WTC11 (cell line): ENCODE measurements at regions not wholly inside any gene's neighbourhood (a gene's known extent, or its start where the extent isn't known, plus 50 kb on each side); places are given as distances from the start of the nearest gene placed in this dataset.

ENCODE experiments used
- ATAC-seq: fragments of 200-7000 bp; cut with Tn5 transposase; 2 replicates; pipeline ENCODE4 v1.10.0; 2021; ENCODE audit warnings: mild to moderate bottlenecking, moderate library complexity
- CTCF ChIA-PET: fragments of 300-600 bp; sonication (Branson Sonifier 250); formaldehyde crosslinking; loops from one replicate; lab custom pipeline; 2021; ENCODE audit warnings: antibody characterized with exemption; lab: Charles Lee
- POLR2A ChIA-PET: fragments of 350-600 bp; sonication (Branson Sonifier 250); formaldehyde crosslinking; loops from one replicate; lab custom pipeline; 2021; ENCODE audit warnings: antibody characterized with exemption; lab: Charles Lee
- DNase-seq: peaks from one replicate; pipeline ENCODE4 v3.0.0; 2021; ENCODE audit warnings: low spot score
- H3K27ac Mint-ChIP-seq: 2 replicates; pipeline ENCODE4 v1.8.0; 2021; ENCODE audit warnings: mixed read lengths
- H3K27me3 Mint-ChIP-seq: 2 replicates; pipeline ENCODE4 v1.8.0; 2021; ENCODE audit warnings: low read depth, mild to moderate bottlenecking, moderate library complexity, mixed read lengths
- H3K36me3 Mint-ChIP-seq: 2 replicates; pipeline ENCODE4 v1.8.0; 2021; ENCODE audit warnings: mixed read lengths
- H3K4me1 Mint-ChIP-seq: 2 replicates; pipeline ENCODE4 v1.8.0; 2022; ENCODE audit warnings: mixed read lengths
- H3K4me3 Mint-ChIP-seq: 2 replicates; pipeline ENCODE4 v1.8.0; 2021; ENCODE audit warnings: mild to moderate bottlenecking, moderate library complexity, mixed read lengths
- H3K9me3 Mint-ChIP-seq: 2 replicates; pipeline ENCODE4 v1.8.0; 2021; ENCODE audit warnings: mixed read lengths
- AFF4 ChIP-seq: sonication (generic); formaldehyde crosslinking; IDR thresholded peaks from 2 replicates; pipeline ENCODE4 v1.8.1; 2023; ENCODE audit warnings: mild to moderate bottlenecking, missing genetic modification reagents, borderline replicate concordance
- ATF6 ChIP-seq: sonication (generic); formaldehyde crosslinking; IDR thresholded peaks from 2 replicates; pipeline ENCODE4 v1.8.1; 2023; ENCODE audit warnings: mild to moderate bottlenecking, missing genetic modification reagents
- CTCF ChIP-seq: fragments of 200-600 bp; IDR thresholded peaks from 2 replicates; pipeline ENCODE4 v1.8.0; 2022; ENCODE audit warnings: antibody characterized with exemption
- E2F1 ChIP-seq: sonication (generic); formaldehyde crosslinking; IDR thresholded peaks from 2 replicates; pipeline ENCODE4 v1.8.0; 2022; ENCODE audit warnings: mild to moderate bottlenecking, missing genetic modification reagents
- E2F5 ChIP-seq: sonication (generic); formaldehyde crosslinking; IDR thresholded peaks from 2 replicates; pipeline ENCODE4 v1.8.1; 2022; ENCODE audit warnings: mild to moderate bottlenecking, moderate library complexity, missing genetic modification reagents
- ESRRA ChIP-seq: sonication (generic); formaldehyde crosslinking; IDR thresholded peaks from 2 replicates; pipeline ENCODE4 v1.8.1; 2022; ENCODE audit warnings: mild to moderate bottlenecking, missing genetic modification reagents, borderline replicate concordance
- FOXK1 ChIP-seq: sonication (generic); formaldehyde crosslinking; IDR thresholded peaks from 2 replicates; pipeline ENCODE4 v1.8.0; 2022; ENCODE audit warnings: mild to moderate bottlenecking, moderate library complexity, missing genetic modification reagents
- GABPB1 ChIP-seq: sonication (generic); formaldehyde crosslinking; IDR thresholded peaks from 2 replicates; pipeline ENCODE4 v1.8.1; 2023; ENCODE audit warnings: mild to moderate bottlenecking, missing genetic modification reagents
- NFE2L1 ChIP-seq: sonication (generic); formaldehyde crosslinking; IDR thresholded peaks from 2 replicates; pipeline ENCODE4 v1.8.1; 2023; ENCODE audit warnings: missing genetic modification reagents
- NR3C1 ChIP-seq: sonication (generic); formaldehyde crosslinking; conservative IDR thresholded peaks from 2 replicates; pipeline ENCODE4 v1.8.1; 2023; ENCODE audit warnings: low read depth, mild to moderate bottlenecking, missing genetic modification reagents
- OVOL2 ChIP-seq: fragments of 250-450 bp; sonication (Bioruptor Pico); IDR thresholded peaks from 2 replicates; pipeline ENCODE4 v1.9.0; 2021; ENCODE audit warnings: mild to moderate bottlenecking, borderline replicate concordance
- PRDM15 ChIP-seq: sonication (generic); formaldehyde crosslinking; IDR thresholded peaks from 2 replicates; pipeline ENCODE4 v1.8.0; 2022; ENCODE audit warnings: missing genetic modification reagents
- RELA ChIP-seq: sonication (generic); formaldehyde crosslinking; IDR thresholded peaks from 2 replicates; pipeline ENCODE4 v1.8.1; 2022; ENCODE audit warnings: missing genetic modification reagents, mild to moderate bottlenecking, borderline replicate concordance
- SMAD3 ChIP-seq: sonication (generic); formaldehyde crosslinking; IDR thresholded peaks from 2 replicates; pipeline ENCODE4 v1.8.0; 2022; ENCODE audit warnings: missing genetic modification reagents, mild to moderate bottlenecking, borderline replicate concordance
- SOX15 ChIP-seq: fragments of 250-450 bp; sonication (Bioruptor Pico); IDR thresholded peaks from 2 replicates; pipeline ENCODE4 v1.9.0; 2021; ENCODE audit warnings: mild to moderate bottlenecking
- TEAD1 ChIP-seq: sonication (generic); formaldehyde crosslinking; IDR thresholded peaks from 2 replicates; pipeline ENCODE4 v1.8.0; 2022; ENCODE audit warnings: mild to moderate bottlenecking, missing genetic modification reagents
- TEAD4 ChIP-seq: sonication (generic); formaldehyde crosslinking; IDR thresholded peaks from 2 replicates; pipeline ENCODE4 v1.8.0; 2022; ENCODE audit warnings: mild to moderate bottlenecking, missing genetic modification reagents
- ZBTB21 ChIP-seq: sonication (generic); formaldehyde crosslinking; IDR thresholded peaks from 2 replicates; pipeline ENCODE4 v1.8.1; 2023; ENCODE audit warnings: mild to moderate bottlenecking, missing genetic modification reagents, borderline replicate concordance
- ZNF121 ChIP-seq: sonication (generic); formaldehyde crosslinking; IDR thresholded peaks from 2 replicates; pipeline ENCODE4 v1.8.0; 2023; ENCODE audit warnings: missing genetic modification reagents

- no peak for TF ChIP-seq ATF6 (CRISPR knock-in tag)
- TF ChIP-seq TEAD4 (CRISPR knock-in tag), result no peak
- TF ChIP-seq SOX15, result no peak
Observed at GRCh38 chr2:48845684-48846083, 90.2 kb upstream of the LHCGR start (continued).

- TF ChIP-seq NFE2L1 (CRISPR knock-in tag), result no peak
- TF ChIP-seq RELA (CRISPR knock-in tag), result no peak
- no peak for TF ChIP-seq CTCF
- TF ChIP-seq AFF4 (CRISPR knock-in tag), result no peak
- no peak for TF ChIP-seq ESRRA (CRISPR knock-in tag)
- TF ChIP-seq NR3C1 (CRISPR knock-in tag), result no peak
- no peak for TF ChIP-seq E2F1 (CRISPR knock-in tag)
- TF ChIP-seq PRDM15 (CRISPR knock-in tag), result no peak
- TF ChIP-seq ZNF121 (CRISPR knock-in tag), result no peak
- TF ChIP-seq ZBTB21, result no peak
- no peak for TF ChIP-seq OVOL2 (CRISPR knock-in tag)
- no peak for TF ChIP-seq FOXK1 (CRISPR knock-in tag)
- TF ChIP-seq TEAD1 (CRISPR knock-in tag), result no peak
- TF ChIP-seq GABPB1 (CRISPR knock-in tag), result no peak
- no peak for TF ChIP-seq SMAD3 (CRISPR knock-in tag)
- no peak for TF ChIP-seq E2F5
- DNase-seq, result no peak
- no peaks in the 10 kb centered on the region for H3K27me3 Mint-ChIP-seq
- H3K27ac Mint-ChIP-seq, result no peak overlapping the region
- POLR2A ChIA-PET, result no interaction called here
- no peak for ATAC-seq
- no peaks in the 10 kb centered on the region for H3K4me1 Mint-ChIP-seq
- no peak overlapping the region for H3K4me3 Mint-ChIP-seq
- no peaks in the 10 kb centered on the region for H3K9me3 Mint-ChIP-seq
- CTCF ChIA-PET, result interaction anchor here (1.0 kb wide), 1 partner anchor 244 kb away, joined by 3 read pairs; no protein-coding TSS in a partner anchor
- H3K36me3 Mint-ChIP-seq, result no peaks in the 10 kb centered on the region
Observed at GRCh38 chr2:48844417-48845155, 89.1 kb upstream of the LHCGR start.
